ENCODE measurements at regions not wholly inside any gene's neighbourhood (a gene's known extent, or its start where the extent isn't known, plus 50 kb on each side); places are given as distances from the start of the nearest gene placed in this dataset.

GRCh38 chr4:3680656-3681055 is 85.5 kb upstream of the ADRA2C start:
- Histone ChIP-seq H3K36me3 (replicated peaks in 1 of 2; ENCODE audit: control insufficient read depth in 1 of 2, insufficient read depth in 2 of 2, low read length in 2 of 2) (no peaks in the 10 kb centered on the region), H2AFZ (ENCODE audit: low read length) (no peak overlapping the region), H3K9ac (ENCODE audit: insufficient read depth, low read depth, low read length) (no peak overlapping the region), H4K20me1 (ENCODE audit: insufficient read depth, low read length) (no peaks in the 10 kb centered on the region), H3K4me2 (ENCODE audit: low read depth, low read length) (no peak overlapping the region), H3K9me3 (ENCODE audit: low read length) (no peaks in the 10 kb centered on the region), H3K27ac (ENCODE audit: extremely low read length, insufficient read depth, low read length) (no peak overlapping the region), H3K79me2 (ENCODE audit: insufficient read depth, low read length) (no peaks in the 10 kb centered on the region), H3K4me3 (replicated peaks in 1 of 3; ENCODE audit: insufficient read depth in 1 of 3, low read depth in 2 of 3, low read length in 3 of 3) (no peak overlapping the region), H3K27me3 (ENCODE audit: control insufficient read depth in 1 of 2, insufficient read depth in 2 of 2, low read length in 2 of 2) (peaks cover 13 to 58% of the 10 kb centered on the region in 2 experiments), H3K4me1 (ENCODE audit: insufficient read depth, low read length) (no peaks in the 10 kb centered on the region)
- ChIA-PET CTCF (ENCODE audit: low intra/inter-chr PET ratio, low total read pairs) (no interaction called here), POLR2A (no interaction called here)
- no peak for DNase-seq (ENCODE audit: low spot score)
- 65% methylated on average over 16 of the region's 16 CpGs for WGBS (ENCODE audit: low lambda C conversion rate)
- in situ Hi-C loops (cut with HindIII; ENCODE audit: extremely low pct_ligation_motif_present, low pct_unique_long_range_greater_than_20kb), result no loop called here
- intact Hi-C loops (cut with micrococcal nuclease; ENCODE audit: unreplicated experiment), result no loop called here
- ATAC-seq, result no peak
- no TSS peak for BruUV-seq (replicated peaks)
- FAIRE-seq, result no peak
- TF ChIP-seq IKZF4 (CRISPR knock-in tag; IDR thresholded peaks at IDR 0.05; ENCODE audit: borderline replicate concordance, low read depth, not compliant biosample characterization) (no peak), ZEB1 (IDR thresholded peaks at IDR 0.05; ENCODE audit: insufficient replicate concordance, low read depth) (no peak), ZNF556 (CRISPR knock-in tag; IDR thresholded peaks at IDR 0.05; ENCODE audit: borderline replicate concordance) (no peak), PHB2 (IDR thresholded peaks at IDR 0.05; ENCODE audit: partially characterized antibody) (no peak), NCOA2 (CRISPR knock-in tag; IDR thresholded peaks at IDR 0.05) (no peak), GABPB1 (CRISPR knock-in tag; IDR thresholded peaks at IDR 0.05) (no peak), YEATS2 (CRISPR knock-in tag; IDR thresholded peaks at IDR 0.05; ENCODE audit: borderline replicate concordance) (no peak), ZNF160 (CRISPR knock-in tag; IDR thresholded peaks at IDR 0.05) (no peak), NFKB2 (CRISPR knock-in tag; IDR thresholded peaks at IDR 0.05; ENCODE audit: borderline replicate concordance) (no peak), ZNF256 (CRISPR knock-in tag; conservative IDR thresholded peaks at IDR 0.05) (no peak)
- TF ChIP-seq, protein P1, sequence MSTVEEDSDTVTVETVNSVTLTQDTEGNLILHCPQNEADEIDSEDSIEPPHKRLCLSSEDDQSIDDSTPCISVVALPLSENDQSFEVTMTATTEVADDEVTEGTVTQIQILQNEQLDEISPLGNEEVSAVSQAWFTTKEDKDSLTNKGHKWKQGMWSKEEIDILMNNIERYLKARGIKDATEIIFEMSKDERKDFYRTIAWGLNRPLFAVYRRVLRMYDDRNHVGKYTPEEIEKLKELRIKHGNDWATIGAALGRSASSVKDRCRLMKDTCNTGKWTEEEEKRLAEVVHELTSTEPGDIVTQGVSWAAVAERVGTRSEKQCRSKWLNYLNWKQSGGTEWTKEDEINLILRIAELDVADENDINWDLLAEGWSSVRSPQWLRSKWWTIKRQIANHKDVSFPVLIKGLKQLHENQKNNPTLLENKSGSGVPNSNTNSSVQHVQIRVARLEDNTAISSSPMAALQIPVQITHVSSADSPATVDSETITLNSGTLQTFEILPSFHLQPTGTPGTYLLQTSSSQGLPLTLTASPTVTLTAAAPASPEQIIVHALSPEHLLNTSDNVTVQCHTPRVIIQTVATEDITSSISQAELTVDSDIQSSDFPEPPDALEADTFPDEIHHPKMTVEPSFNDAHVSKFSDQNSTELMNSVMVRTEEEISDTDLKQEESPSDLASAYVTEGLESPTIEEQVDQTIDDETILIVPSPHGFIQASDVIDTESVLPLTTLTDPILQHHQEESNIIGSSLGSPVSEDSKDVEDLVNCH (CRISPR knock-in tag; IDR thresholded peaks at IDR 0.05), result no peak
- TF ChIP-seq, protein P2, sequence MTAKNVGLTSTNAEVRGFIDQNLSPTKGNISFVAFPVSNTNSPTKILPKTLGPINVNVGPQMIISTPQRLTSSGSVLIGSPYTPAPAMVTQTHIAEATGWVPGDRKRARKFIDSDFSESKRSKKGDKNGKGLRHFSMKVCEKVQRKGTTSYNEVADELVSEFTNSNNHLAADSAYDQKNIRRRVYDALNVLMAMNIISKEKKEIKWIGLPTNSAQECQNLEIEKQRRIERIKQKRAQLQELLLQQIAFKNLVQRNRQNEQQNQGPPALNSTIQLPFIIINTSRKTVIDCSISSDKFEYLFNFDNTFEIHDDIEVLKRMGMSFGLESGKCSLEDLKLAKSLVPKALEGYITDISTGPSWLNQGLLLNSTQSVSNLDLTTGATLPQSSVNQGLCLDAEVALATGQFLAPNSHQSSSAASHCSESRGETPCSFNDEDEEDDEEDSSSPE (CRISPR knock-in tag; IDR thresholded peaks at IDR 0.05), result no peak
- TF ChIP-seq, protein P3, sequence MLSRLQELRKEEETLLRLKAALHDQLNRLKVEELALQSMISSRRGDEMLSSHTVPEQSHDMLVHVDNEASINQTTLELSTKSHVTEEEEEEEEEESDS (CRISPR knock-in tag; IDR thresholded peaks at IDR 0.05; ENCODE audit: borderline replicate concordance), result no peak
